Mesodermal cell (in vitro differentiated cells): ENCODE measurements at regions not wholly inside any gene's neighbourhood (a gene's known extent, or its start where the extent isn't known, plus 50 kb on each side); places are given as distances from the start of the nearest gene placed in this dataset.

Experiments used
- H3K27ac ChIP-seq: 2 replicates; pipeline ENCODE4 v1.7.0; 2013; ENCODE audit warnings: mild to moderate bottlenecking, low read depth, low read length, moderate library complexity; ENCODE audit not compliant: severe bottlenecking
- H3K36me3 ChIP-seq: 2 replicates; pipeline ENCODE4 v1.7.1; 2013; ENCODE audit warnings: mild to moderate bottlenecking, low read length, moderate library complexity; ENCODE audit not compliant: control insufficient read depth, insufficient read depth
- H3K4me1 ChIP-seq: one replicate; pipeline ENCODE4 v1.7.1; 2013; ENCODE audit warnings: mild to moderate bottlenecking, low read length; ENCODE audit not compliant: insufficient read depth, control insufficient read depth, poor library complexity, severe bottlenecking
- H3K4me3 ChIP-seq: 2 replicates; pipeline ENCODE4 v1.7.0; 2013; ENCODE audit warnings: low read length, control low read depth, mild to moderate bottlenecking; ENCODE audit not compliant: insufficient read depth, poor library complexity, severe bottlenecking; ENCODE audit errors: extremely low read depth
- H3K9me3 ChIP-seq: 2 replicates; pipeline ENCODE4 v1.7.1; 2013; ENCODE audit warnings: mild to moderate bottlenecking, low read length, moderate library complexity; ENCODE audit not compliant: control insufficient read depth
- WGBS, 2 experiments: methylation state at CpG; one replicate each; pipeline ENCODE4 v1.1.5; 2013; ENCODE audit warnings: missing lambda C conversion rate in 2 of 2; ENCODE audit not compliant: insufficient coverage in 2 of 2; 5-methylcytosine and 5-hydroxymethylcytosine counted together

- no peaks in the 10 kb centered on the region for H3K36me3 ChIP-seq
- no peak overlapping the region for H3K4me3 ChIP-seq
- no peak overlapping the region for H3K27ac ChIP-seq
- no peaks in the 10 kb centered on the region for H3K4me1 ChIP-seq
- no peaks in the 10 kb centered on the region for H3K9me3 ChIP-seq
- WGBS, 2 experiments = no CpG with 5 or more reads among the region's 1 CpG
Observed at GRCh38 chr1:58976294-58976693, 192.4 kb upstream of the JUN start.

- no CpG with 5 or more reads among the region's 1 CpG for WGBS, 2 experiments
- H3K4me3 ChIP-seq = no peak overlapping the region
- peaks cover 3% of the 10 kb centered on the region for H3K4me1 ChIP-seq
- no peak overlapping the region for H3K27ac ChIP-seq
- H3K9me3 ChIP-seq = no peaks in the 10 kb centered on the region
- H3K36me3 ChIP-seq = no peaks in the 10 kb centered on the region
Observed at GRCh38 chr1:58977598-58977997, 193.8 kb upstream of the JUN start.

- Histone ChIP-seq H3K4me3 (no peak overlapping the region), H3K27ac (no peak overlapping the region), H3K9me3 (no peaks in the 10 kb centered on the region), H3K4me1 (peaks cover 4% of the 10 kb centered on the region), H3K36me3 (no peaks in the 10 kb centered on the region)
- WGBS, 2 experiments = 91 to 100% methylated on average over 2 of the region's 2 CpGs
Observed at GRCh38 chr1:58978096-58978495, 194.2 kb upstream of the JUN start.

GRCh38 chr1:58979086-58979485 lies 195.2 kb upstream of the JUN start:
- Histone ChIP-seq H3K27ac (no peak overlapping the region), H3K9me3 (no peaks in the 10 kb centered on the region), H3K4me3 (no peak overlapping the region), H3K4me1 (peaks cover 4% of the 10 kb centered on the region), H3K36me3 (no peaks in the 10 kb centered on the region)
- WGBS, 2 experiments = 100% methylated on average over 1 to 3 of the region's 3 CpGs

- H3K4me3 ChIP-seq = no peak overlapping the region
- no peaks in the 10 kb centered on the region for H3K36me3 ChIP-seq
- peaks cover 4% of the 10 kb centered on the region for H3K4me1 ChIP-seq
- H3K27ac ChIP-seq = no peak overlapping the region
- 89 to 96% methylated on average over 2 to 3 of the region's 3 CpGs for WGBS, 2 experiments
- H3K9me3 ChIP-seq = no peaks in the 10 kb centered on the region
Observed at GRCh38 chr1:58979677-58980076, 195.8 kb upstream of the JUN start.

- H3K4me1 ChIP-seq = peaks cover 4% of the 10 kb centered on the region
- no peaks in the 10 kb centered on the region for H3K36me3 ChIP-seq
- H3K4me3 ChIP-seq = no peak overlapping the region
- no peaks in the 10 kb centered on the region for H3K9me3 ChIP-seq
- WGBS, 2 experiments = no CpG with 5 or more reads among the region's 1 CpG
- no peak overlapping the region for H3K27ac ChIP-seq
Observed at GRCh38 chr1:58981392-58981791, 197.5 kb upstream of the JUN start.

GRCh38 chr1:58982259-58982998 lies 198.6 kb upstream of the JUN start:
- no peaks in the 10 kb centered on the region for H3K36me3 ChIP-seq
- H3K9me3 ChIP-seq = no peaks in the 10 kb centered on the region
- H3K27ac ChIP-seq = no peak overlapping the region
- no peak overlapping the region for H3K4me3 ChIP-seq
- H3K4me1 ChIP-seq = peaks cover 4% of the 10 kb centered on the region
- 42 to 60% methylated on average over 4 to 6 of the region's 8 CpGs for WGBS, 2 experiments

- WGBS, 2 experiments = 83 to 100% methylated on average over 1 of the region's 3 CpGs
- H3K27ac ChIP-seq = no peak overlapping the region
Observed at GRCh38 chr1:58983162-58983561, 199.3 kb upstream of the JUN start.

GRCh38 chr1:58983633-58984245 lies 199.9 kb upstream of the JUN start:
- Histone ChIP-seq H3K4me3 (no peak overlapping the region), H3K9me3 (no peaks in the 10 kb centered on the region), H3K36me3 (no peaks in the 10 kb centered on the region), H3K4me1 (peaks cover 4% of the 10 kb centered on the region), H3K27ac (no peak overlapping the region)
- no CpG with 5 or more reads among the region's 2 CpGs for WGBS, 2 experiments

More at GRCh38 chr1:58983162-58983561, 199.3 kb upstream of the JUN start:
- Histone ChIP-seq H3K36me3 (no peaks in the 10 kb centered on the region), H3K4me1 (peaks cover 4% of the 10 kb centered on the region), H3K9me3 (no peaks in the 10 kb centered on the region), H3K4me3 (no peak overlapping the region)

GRCh38 chr1:58986996-58987767 lies 203.3 kb upstream of the JUN start:
- Histone ChIP-seq H3K36me3 (no peaks in the 10 kb centered on the region), H3K4me1 (peaks cover 4% of the 10 kb centered on the region), H3K4me3 (no peak overlapping the region), H3K27ac (peak overlapping the region; percentile 17), H3K9me3 (no peaks in the 10 kb centered on the region)
- WGBS, 2 experiments = 79 to 84% methylated on average over 2 to 3 of the region's 4 CpGs

GRCh38 chr1:58988752-58989151 lies 204.9 kb upstream of the JUN start:
- no peak overlapping the region for H3K4me3 ChIP-seq
- H3K27ac ChIP-seq = no peak overlapping the region
- H3K36me3 ChIP-seq = no peaks in the 10 kb centered on the region
- no peaks in the 10 kb centered on the region for H3K9me3 ChIP-seq
- no peaks in the 10 kb centered on the region for H3K4me1 ChIP-seq
